ENCODE measurements at regions not wholly inside any gene's neighbourhood (a gene's known extent, or its start where the extent isn't known, plus 50 kb on each side); places are given as distances from the start of the nearest gene placed in this dataset.

DNA sequence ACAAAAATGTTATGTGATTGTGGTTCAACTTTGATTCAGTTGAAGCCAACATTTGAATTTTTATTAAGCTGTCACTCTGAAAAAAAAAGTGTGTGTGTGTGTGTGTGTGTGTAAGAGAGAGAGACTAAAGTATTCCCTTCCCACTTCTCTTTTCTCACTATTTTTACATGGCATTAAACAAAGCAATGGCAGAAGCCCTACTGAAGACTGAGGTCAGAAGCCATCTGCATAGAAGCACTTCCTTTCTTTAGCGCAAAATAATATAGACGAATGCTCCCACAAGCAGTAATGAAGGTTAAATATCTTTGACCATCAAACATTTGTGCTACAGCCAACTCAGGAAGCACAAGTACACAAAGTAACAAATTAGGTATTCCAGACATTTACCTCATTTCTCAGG lies 540.5 kb downstream of the KCTD16 start:
- Histone ChIP-seq H3K4me1 (ENCODE audit: control insufficient read depth, insufficient read depth, low read length) (no peaks in the 10 kb centered on the region), H3K36me3 (ENCODE audit: control insufficient read depth, insufficient read depth, low read length) (no peaks in the 10 kb centered on the region), H3K4me3 (ENCODE audit: low read length) (no peak overlapping the region), H3K27me3 (ENCODE audit: control insufficient read depth, insufficient read depth, low read length) (no peaks in the 10 kb centered on the region), H3K27ac (ENCODE audit: low read depth, low read length) (no peak overlapping the region), H3K9ac (ENCODE audit: low read length) (no peak overlapping the region)

DNA sequence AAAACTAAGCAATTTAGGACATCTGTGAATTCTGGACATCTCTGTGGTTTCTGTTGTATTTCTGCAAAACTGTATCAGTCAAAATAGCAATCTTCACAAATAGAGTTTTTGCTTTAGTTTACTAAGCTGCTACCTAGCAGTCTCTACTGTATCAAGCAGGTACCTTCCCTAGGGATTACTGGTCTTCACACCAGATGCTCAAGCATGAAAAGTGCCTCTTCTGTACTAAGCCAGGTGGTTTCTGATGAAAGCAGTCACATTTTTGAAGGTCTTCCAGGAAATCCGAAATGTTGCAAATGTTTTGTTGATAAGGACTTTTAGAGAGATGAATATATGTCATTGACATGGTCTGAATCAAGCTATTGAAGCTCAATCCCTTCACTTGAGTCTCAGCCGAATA lies 540.0 kb downstream of the KCTD16 start:
- Histone ChIP-seq H3K27ac (ENCODE audit: low read depth, low read length) (no peak overlapping the region), H3K27me3 (ENCODE audit: control insufficient read depth, insufficient read depth, low read length) (no peaks in the 10 kb centered on the region), H3K36me3 (ENCODE audit: control insufficient read depth, insufficient read depth, low read length) (no peaks in the 10 kb centered on the region), H3K9ac (ENCODE audit: low read length) (no peak overlapping the region), H3K4me1 (ENCODE audit: control insufficient read depth, insufficient read depth, low read length) (no peaks in the 10 kb centered on the region), H3K4me3 (ENCODE audit: low read length) (no peak overlapping the region)

DNA sequence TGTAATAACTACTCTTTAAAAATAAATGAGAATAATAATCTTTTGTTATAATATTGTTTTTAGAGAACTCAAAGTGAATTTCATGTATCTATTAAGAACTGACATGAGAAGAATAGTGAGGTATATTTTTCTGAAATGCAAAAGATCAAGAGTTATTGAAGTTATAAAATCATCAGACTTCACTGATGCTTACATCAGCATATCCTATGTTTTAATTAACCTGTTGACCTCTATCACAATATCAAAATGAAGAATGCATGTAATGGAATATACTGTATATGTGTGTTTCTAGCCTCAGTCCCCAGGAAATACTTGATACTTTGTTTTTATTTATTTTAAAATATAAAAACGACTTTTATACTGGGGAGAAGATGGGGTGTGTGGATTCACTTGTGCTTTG lies 533.1 kb downstream of the KCTD16 start:
- H3K27ac ChIP-seq (ENCODE audit: low read depth, low read length) = no peak overlapping the region
- no peaks in the 10 kb centered on the region for H3K27me3 ChIP-seq (ENCODE audit: control insufficient read depth, insufficient read depth, low read length)
- H3K36me3 ChIP-seq (ENCODE audit: control insufficient read depth, insufficient read depth, low read length) = no peaks in the 10 kb centered on the region
- H3K4me3 ChIP-seq (ENCODE audit: low read length) = no peak overlapping the region
- H3K4me1 ChIP-seq (ENCODE audit: control insufficient read depth, insufficient read depth, low read length) = no peaks in the 10 kb centered on the region
- H3K9ac ChIP-seq (ENCODE audit: low read length) = no peak overlapping the region

DNA sequence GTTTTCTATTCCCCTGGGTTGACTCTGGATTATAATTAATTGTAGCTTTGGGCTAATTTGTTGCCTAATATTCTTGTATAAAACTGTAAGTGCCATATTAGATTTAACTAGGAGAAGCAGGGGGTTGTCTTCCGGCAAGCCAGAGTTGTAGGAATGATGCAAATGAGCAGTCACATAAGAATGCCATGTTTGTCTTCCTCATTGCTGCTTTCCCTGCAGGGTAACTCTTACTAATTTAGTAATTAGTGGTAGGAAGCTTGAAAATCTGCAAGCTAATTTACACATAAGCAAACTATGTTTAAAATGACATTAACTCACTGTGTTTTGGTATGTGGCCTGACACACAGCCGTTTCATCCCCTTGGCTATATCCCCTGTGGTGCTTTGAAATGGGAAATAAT lies 527.8 kb downstream of the KCTD16 start:
- Histone ChIP-seq H3K9ac (ENCODE audit: low read length) (no peak overlapping the region), H3K4me1 (ENCODE audit: control insufficient read depth, insufficient read depth, low read length) (no peaks in the 10 kb centered on the region), H3K27ac (ENCODE audit: low read depth, low read length) (no peak overlapping the region)

GRCh38 chr5:144697847-144698262 lies 527.2 kb downstream of the KCTD16 start:
- no peak overlapping the region for H3K27ac ChIP-seq (ENCODE audit: low read depth, low read length)
- no peaks in the 10 kb centered on the region for H3K27me3 ChIP-seq (ENCODE audit: control insufficient read depth, insufficient read depth, low read length)
- H3K4me3 ChIP-seq (ENCODE audit: low read length) = no peak overlapping the region
- H3K36me3 ChIP-seq (ENCODE audit: control insufficient read depth, insufficient read depth, low read length) = no peaks in the 10 kb centered on the region
- H3K9ac ChIP-seq (ENCODE audit: low read length) = no peak overlapping the region
- H3K4me1 ChIP-seq (ENCODE audit: control insufficient read depth, insufficient read depth, low read length) = no peaks in the 10 kb centered on the region

More for the DNA sequence above, 527.8 kb downstream of the KCTD16 start:
- Histone ChIP-seq H3K4me3 (ENCODE audit: low read length) (no peak overlapping the region), H3K36me3 (ENCODE audit: control insufficient read depth, insufficient read depth, low read length) (no peaks in the 10 kb centered on the region), H3K27me3 (ENCODE audit: control insufficient read depth, insufficient read depth, low read length) (no peaks in the 10 kb centered on the region)

GRCh38 chr5:144691936-144692335 lies 521.3 kb downstream of the KCTD16 start:
- no peak overlapping the region for H3K4me3 ChIP-seq (ENCODE audit: low read length)
- no peaks in the 10 kb centered on the region for H3K36me3 ChIP-seq (ENCODE audit: control insufficient read depth, insufficient read depth, low read length)
- H3K27ac ChIP-seq (ENCODE audit: low read depth, low read length) = no peak overlapping the region
- no peak overlapping the region for H3K9ac ChIP-seq (ENCODE audit: low read length)
- H3K27me3 ChIP-seq (ENCODE audit: control insufficient read depth, insufficient read depth, low read length) = no peaks in the 10 kb centered on the region
- H3K4me1 ChIP-seq (ENCODE audit: control insufficient read depth, insufficient read depth, low read length) = no peaks in the 10 kb centered on the region

GRCh38 chr5:144684899-144685298 lies 514.2 kb downstream of the KCTD16 start:
- Histone ChIP-seq H3K36me3 (ENCODE audit: control insufficient read depth, insufficient read depth, low read length) (no peaks in the 10 kb centered on the region), H3K4me3 (ENCODE audit: low read length) (no peak overlapping the region), H3K4me1 (ENCODE audit: control insufficient read depth, insufficient read depth, low read length) (no peaks in the 10 kb centered on the region)

DNA sequence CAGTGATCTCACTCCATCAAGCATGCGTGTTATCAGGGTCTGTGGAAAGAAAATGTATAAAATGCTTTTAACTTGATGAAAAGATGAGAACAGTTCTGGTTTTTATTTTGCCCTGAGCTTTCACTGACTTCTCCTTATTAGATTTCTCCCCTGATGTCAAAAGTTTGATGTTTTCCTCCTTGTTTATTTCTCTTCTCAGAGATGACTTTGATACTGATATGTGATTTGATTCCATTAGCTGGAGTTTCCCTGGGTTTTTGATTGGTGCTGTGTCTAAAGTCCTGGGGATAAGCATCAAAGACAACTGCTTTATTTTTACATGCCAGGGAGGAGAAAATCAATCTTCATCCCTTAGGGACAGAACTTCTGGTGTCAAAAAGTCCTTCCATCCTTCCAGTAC lies 510.0 kb downstream of the KCTD16 start:
- no peak overlapping the region for H3K4me3 ChIP-seq (ENCODE audit: low read length)
- no peaks in the 10 kb centered on the region for H3K27me3 ChIP-seq (ENCODE audit: control insufficient read depth, insufficient read depth, low read length)
- no peak overlapping the region for H3K27ac ChIP-seq (ENCODE audit: low read depth, low read length)
- no peaks in the 10 kb centered on the region for H3K4me1 ChIP-seq (ENCODE audit: control insufficient read depth, insufficient read depth, low read length)
- no peaks in the 10 kb centered on the region for H3K36me3 ChIP-seq (ENCODE audit: control insufficient read depth, insufficient read depth, low read length)
- no peak overlapping the region for H3K9ac ChIP-seq (ENCODE audit: low read length)

More at GRCh38 chr5:144684899-144685298, 514.2 kb downstream of the KCTD16 start:
- no peak overlapping the region for H3K9ac ChIP-seq (ENCODE audit: low read length)
- no peaks in the 10 kb centered on the region for H3K27me3 ChIP-seq (ENCODE audit: control insufficient read depth, insufficient read depth, low read length)
- H3K27ac ChIP-seq (ENCODE audit: low read depth, low read length) = no peak overlapping the region

DNA sequence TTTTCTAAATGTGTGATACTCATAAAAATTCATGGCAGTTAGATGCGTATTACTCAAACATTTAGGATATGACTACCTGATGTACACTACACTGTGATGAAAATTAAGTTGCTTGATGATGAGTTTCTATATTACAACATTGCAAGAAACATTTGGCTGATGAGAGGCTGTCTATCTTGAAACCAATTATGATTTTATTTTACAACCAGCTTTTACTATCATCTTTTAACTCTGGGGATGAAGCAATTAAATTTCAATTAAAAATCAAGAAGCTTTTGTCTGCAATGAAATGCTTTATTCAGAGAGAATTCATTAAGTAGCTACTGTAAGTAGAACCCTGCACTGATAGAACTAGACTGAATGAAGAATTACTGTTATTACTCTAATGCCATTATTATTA lies 500.4 kb downstream of the KCTD16 start:
- H3K27ac ChIP-seq (ENCODE audit: low read depth, low read length) = no peak overlapping the region

GRCh38 chr5:144659634-144660227 lies 489.1 kb downstream of the KCTD16 start:
- Histone ChIP-seq H3K4me3 (ENCODE audit: low read length) (no peak overlapping the region), H3K27me3 (ENCODE audit: control insufficient read depth, insufficient read depth, low read length) (no peaks in the 10 kb centered on the region), H3K9ac (ENCODE audit: low read length) (no peak overlapping the region), H3K27ac (ENCODE audit: low read depth, low read length) (no peak overlapping the region), H3K4me1 (ENCODE audit: control insufficient read depth, insufficient read depth, low read length) (no peaks in the 10 kb centered on the region), H3K36me3 (ENCODE audit: control insufficient read depth, insufficient read depth, low read length) (no peaks in the 10 kb centered on the region)

More for the DNA sequence above, 500.4 kb downstream of the KCTD16 start:
- Histone ChIP-seq H3K36me3 (ENCODE audit: control insufficient read depth, insufficient read depth, low read length) (no peaks in the 10 kb centered on the region), H3K4me1 (ENCODE audit: control insufficient read depth, insufficient read depth, low read length) (no peaks in the 10 kb centered on the region), H3K9ac (ENCODE audit: low read length) (no peak overlapping the region), H3K27me3 (ENCODE audit: control insufficient read depth, insufficient read depth, low read length) (no peaks in the 10 kb centered on the region), H3K4me3 (ENCODE audit: low read length) (no peak overlapping the region)

- H3K36me3 ChIP-seq (ENCODE audit: control insufficient read depth, insufficient read depth, low read length) = no peaks in the 10 kb centered on the region
- H3K27me3 ChIP-seq (ENCODE audit: control insufficient read depth, insufficient read depth, low read length) = no peaks in the 10 kb centered on the region
- no peaks in the 10 kb centered on the region for H3K4me1 ChIP-seq (ENCODE audit: control insufficient read depth, insufficient read depth, low read length)
- H3K4me3 ChIP-seq (ENCODE audit: low read length) = no peak overlapping the region
- H3K9ac ChIP-seq (ENCODE audit: low read length) = no peak overlapping the region
- no peak overlapping the region for H3K27ac ChIP-seq (ENCODE audit: low read depth, low read length)
Measured at GRCh38 chr5:144644317-144644716, 473.6 kb downstream of the KCTD16 start.

GRCh38 chr5:144638787-144639186 lies 468.1 kb downstream of the KCTD16 start:
- no peaks in the 10 kb centered on the region for H3K4me1 ChIP-seq (ENCODE audit: control insufficient read depth, insufficient read depth, low read length)
- no peak overlapping the region for H3K9ac ChIP-seq (ENCODE audit: low read length)
- no peak overlapping the region for H3K4me3 ChIP-seq (ENCODE audit: low read length)
- H3K27ac ChIP-seq (ENCODE audit: low read depth, low read length) = no peak overlapping the region
- no peaks in the 10 kb centered on the region for H3K36me3 ChIP-seq (ENCODE audit: control insufficient read depth, insufficient read depth, low read length)
- H3K27me3 ChIP-seq (ENCODE audit: control insufficient read depth, insufficient read depth, low read length) = no peaks in the 10 kb centered on the region

DNA sequence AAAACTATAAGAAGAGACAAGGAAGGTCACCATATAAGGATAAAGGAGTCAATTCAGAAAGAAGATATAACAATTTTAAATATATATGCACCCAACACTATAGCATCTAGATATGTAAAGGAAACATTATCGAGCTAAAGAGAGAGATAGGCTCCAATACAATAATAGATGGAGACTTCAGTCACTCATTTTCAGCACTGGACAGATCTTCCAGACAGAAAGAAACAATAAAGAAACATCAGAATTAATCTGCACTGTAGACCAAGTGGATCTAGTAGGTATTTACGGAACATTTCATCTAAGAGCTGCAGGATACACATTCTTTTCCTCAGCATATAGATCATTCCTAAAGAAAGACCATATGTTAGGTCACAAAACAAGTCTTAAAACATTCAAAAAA lies 463.5 kb downstream of the KCTD16 start:
- Histone ChIP-seq H3K4me3 (ENCODE audit: low read length) (no peak overlapping the region), H3K36me3 (ENCODE audit: control insufficient read depth, insufficient read depth, low read length) (no peaks in the 10 kb centered on the region), H3K27me3 (ENCODE audit: control insufficient read depth, insufficient read depth, low read length) (no peaks in the 10 kb centered on the region), H3K9ac (ENCODE audit: low read length) (no peak overlapping the region), H3K4me1 (ENCODE audit: control insufficient read depth, insufficient read depth, low read length) (no peaks in the 10 kb centered on the region), H3K27ac (ENCODE audit: low read depth, low read length) (no peak overlapping the region)

All from rectal smooth muscle tissue (tissue), 1 donor.